GM12878 (cell line): ENCODE measurements at regions not wholly inside any gene's neighbourhood (a gene's known extent, or its start where the extent isn't known, plus 50 kb on each side); places are given as distances from the start of the nearest gene placed in this dataset. TPM values are rescaled to one million over a fixed set of nuclear protein-coding genes. Genes with fewer than 3 reads are reported as not detected.

Experiments used
- RAD51 ChIP-seq: fragments of 450-650 bp; IDR thresholded peaks from 2 replicates; pipeline ENCODE4 v1.6.1; 2016; ENCODE audit warnings: moderate library complexity, mild to moderate bottlenecking, inconsistent platforms
- TAF1 ChIP-seq: IDR thresholded peaks from 2 replicates; pipeline ENCODE4 v1.6.1; 2011; ENCODE audit warnings: mild to moderate bottlenecking, low read depth, low read length, borderline replicate concordance
- microRNA-seq: library from miRNA; unstranded; fragments of <30 nt; microRNA quantifications from one replicate; pipeline ENCODE4, GENCODE V29; 2018

GRCh38 chr3:67324554-67324953, 326.4 kb downstream of the KBTBD8 start (continued):
- TF ChIP-seq RAD51 (no peak), TAF1 (no peak)

Small RNA genes in the stretch of these regions (microRNA-seq; reads per million reads assigned to microRNA genes)
- not detected for gene MIR4272
